GM12878 (cell line): ENCODE measurements at regions not wholly inside any gene's neighbourhood (a gene's known extent, or its start where the extent isn't known, plus 50 kb on each side); places are given as distances from the start of the nearest gene placed in this dataset.

Source experiments
- ATAC-seq: fragments of 200-7000 bp; cut with Tn5 transposase; 3 replicates; pipeline ENCODE4 v1.9.1; 2020; ENCODE audit warnings: mild to moderate bottlenecking, moderate library complexity
- BruUV-seq: library from RNA; stranded (reverse); fragments of 400-500 nt; replicated peaks from 2 replicates; lab custom pipeline; 2021; lab: Mats Ljungman, UMichigan
- CTCF ChIA-PET: fragments of 300-600 bp; sonication (Branson Sonifier 250); formaldehyde crosslinking; extraction: SDS; loops from one replicate; lab custom pipeline; 2021; ENCODE audit warnings: inconsistent platforms; lab: Yijun Ruan, JAX
- POLR2A ChIA-PET: fragments of 350-600 bp; formaldehyde crosslinking; extraction: SDS; loops from one replicate; lab custom pipeline; 2021; ENCODE audit warnings: inconsistent platforms; lab: Charles Lee
- RAD21 ChIA-PET: fragments of 300-600 bp; sonication (Branson Sonifier 250); formaldehyde crosslinking; loops from one replicate; lab custom pipeline; 2023; ENCODE audit warnings: antibody characterized with exemption; ENCODE audit not compliant: unreplicated experiment; lab: Charles Lee
- SMC1A ChIA-PET: fragments of 300-600 bp; sonication (Branson Sonifier 250); formaldehyde crosslinking; loops from one replicate; lab custom pipeline; 2023; ENCODE audit not compliant: unreplicated experiment, uncharacterized antibody; lab: Charles Lee
- DNase-seq: peaks from one replicate; pipeline ENCODE4 v3.0.0-alpha.2; 2011; ENCODE audit warnings: low read depth, low spot score
- FAIRE-seq: peaks from 3 replicates; lab custom pipeline; 2011; peaks lifted over from hg19 to GRCh38; lab: Jason Lieb, UNC
- H2AFZ ChIP-seq: 2 replicates; pipeline ENCODE4 v1.6.0; 2011; ENCODE audit warnings: low read depth, low read length, control low read depth; ENCODE audit not compliant: control insufficient read depth
- H3K27ac ChIP-seq: 2 replicates; pipeline ENCODE4 v1.5.1; 2011; ENCODE audit warnings: control low read depth; ENCODE audit not compliant: control insufficient read depth, insufficient read depth
- H3K27me3 ChIP-seq, 2 experiments: replicated peaks in 1 of 2; 2 replicates each; pipeline versions ENCODE4 v1.6.0 to v1.6.1; 2011; ENCODE audit warnings: low read length in 1 of 2; ENCODE audit not compliant: control insufficient read depth in 2 of 2, insufficient read depth in 2 of 2
- H3K36me3 ChIP-seq, 2 experiments: 2 replicates each; pipeline ENCODE4 v1.5.1; 2011; ENCODE audit warnings: low read length in 1 of 2; ENCODE audit not compliant: control insufficient read depth in 2 of 2, insufficient read depth in 2 of 2
- H3K4me1 ChIP-seq: 2 replicates; pipeline ENCODE4 v1.6.1; 2011; ENCODE audit warnings: mild to moderate bottlenecking, low read length, moderate library complexity, mixed read lengths; ENCODE audit not compliant: control insufficient read depth, insufficient read depth
- H3K4me2 ChIP-seq: 2 replicates; pipeline ENCODE4 v1.6.0; 2011; ENCODE audit warnings: control low read depth; ENCODE audit not compliant: control insufficient read depth, insufficient read depth
- H3K4me3 ChIP-seq: fragments of 200-600 bp; sonication (generic); 2 replicates; pipeline ENCODE4 v1.5.1; 2016
- H3K79me2 ChIP-seq: 2 replicates; pipeline ENCODE4 v1.6.0; 2011; ENCODE audit warnings: low read length; ENCODE audit not compliant: control insufficient read depth, insufficient read depth
- H3K9ac ChIP-seq: 2 replicates; pipeline ENCODE4 v1.8.0; 2011; ENCODE audit warnings: low read length, control low read depth, mixed read lengths; ENCODE audit not compliant: control insufficient read depth, insufficient read depth
- H3K9me3 ChIP-seq: replicated peaks from 3 replicates; pipeline ENCODE4 v1.5.1; 2011; ENCODE audit warnings: mild to moderate bottlenecking, low read length; ENCODE audit not compliant: control insufficient read depth, insufficient read depth
- H4K20me1 ChIP-seq: 2 replicates; pipeline ENCODE4 v1.6.0; 2011; ENCODE audit not compliant: control insufficient read depth, insufficient read depth
- BRCA1 ChIP-seq: IDR thresholded peaks from 2 replicates; pipeline ENCODE4 v1.6.1; 2011; ENCODE audit warnings: low read depth, low read length, improper control_type of control experiment
- IKZF1 ChIP-seq: fragments of 450-650 bp; conservative IDR thresholded peaks from 2 replicates; pipeline ENCODE4 v1.6.1; 2017; ENCODE audit warnings: antibody characterized with exemption, mild to moderate bottlenecking
- IRF4 ChIP-seq: IDR thresholded peaks from 2 replicates; pipeline ENCODE4 v1.6.1; 2011; ENCODE audit warnings: low read depth, low read length
- MXI1 ChIP-seq: fragments of 150-350 bp; IDR thresholded peaks from 2 replicates; pipeline ENCODE4 v1.6.1; 2011; ENCODE audit warnings: low read depth, mild to moderate bottlenecking, inconsistent platforms, low read length, improper control_type of control experiment
- MYB ChIP-seq: fragments of 150-350 bp; IDR thresholded peaks from 2 replicates; pipeline ENCODE4 v1.6.1; 2014; ENCODE audit warnings: mild to moderate bottlenecking, low read depth, low read length, borderline replicate concordance
- NFYA ChIP-seq: IDR thresholded peaks from 2 replicates; pipeline ENCODE4 v1.6.1; 2011; ENCODE audit warnings: low read depth, mild to moderate bottlenecking, low read length, improper control_type of control experiment, borderline replicate concordance
- PAX5 ChIP-seq: IDR thresholded peaks from 2 replicates; pipeline ENCODE4 v1.6.1; 2011; ENCODE audit warnings: low read depth, low read length, borderline replicate concordance
- POU2F2 ChIP-seq: IDR thresholded peaks from 3 replicates; pipeline ENCODE4 v1.6.1; 2011; ENCODE audit warnings: low read depth, mild to moderate bottlenecking, low read length, borderline replicate concordance
- STAT3 ChIP-seq: IDR thresholded peaks from 2 replicates; pipeline ENCODE4 v1.6.1; 2011; ENCODE audit warnings: low read depth, low read length, improper control_type of control experiment
- SUPT20H ChIP-seq: IDR thresholded peaks from 2 replicates; pipeline ENCODE4 v1.6.1; 2011; ENCODE audit warnings: low read depth, mild to moderate bottlenecking, low read length, moderate library complexity, borderline replicate concordance; ENCODE audit not compliant: control insufficient read depth
- WGBS: methylation state at CpG from one replicate; pipeline ENCODE4 v1.1.6; 2016; ENCODE audit warnings: low lambda C conversion rate; ENCODE audit not compliant: insufficient replicate concordance, insufficient coverage; ENCODE audit errors: missing lambda C conversion rate; 5-methylcytosine and 5-hydroxymethylcytosine counted together
- in situ Hi-C: fragments of 300-500 bp; cut with MboI; formaldehyde crosslinking; loops from 9 replicates; pipeline ENCODE4 v1.14.3; 2018; ENCODE audit warnings: mixed read lengths
- intact Hi-C: fragments of 100-400 bp; cut with micrococcal nuclease; formaldehyde crosslinking; loops from one replicate; pipeline ENCODE4 v1.14.2; 2022; ENCODE audit not compliant: unreplicated experiment
- TF ChIP-seq, protein P1 (sequence below): IDR thresholded peaks from 2 replicates; pipeline ENCODE4 v1.6.1; 2012; ENCODE audit warnings: improper control_type of control experiment, low read depth, low read length; ENCODE audit not compliant: insufficient replicate concordance
- TF ChIP-seq, protein P2 (sequence below): IDR thresholded peaks from 2 replicates; pipeline ENCODE4 v1.6.1; 2011; ENCODE audit warnings: borderline replicate concordance, low read depth, mild to moderate bottlenecking, moderate library complexity, low read length; ENCODE audit not compliant: insufficient read depth, poor library complexity, severe bottlenecking
- TF ChIP-seq, protein P3 (sequence below): fragments of 450-650 bp; IDR thresholded peaks from 2 replicates; pipeline ENCODE4 v1.6.1; 2018; ENCODE audit warnings: borderline replicate concordance, mild to moderate bottlenecking; ENCODE audit not compliant: partially characterized antibody
- TF ChIP-seq, protein P4 (sequence below): fragments of 150-350 bp; IDR thresholded peaks from 2 replicates; pipeline ENCODE4 v1.6.1; 2014; ENCODE audit warnings: mild to moderate bottlenecking, low read depth, low read length

DNA sequence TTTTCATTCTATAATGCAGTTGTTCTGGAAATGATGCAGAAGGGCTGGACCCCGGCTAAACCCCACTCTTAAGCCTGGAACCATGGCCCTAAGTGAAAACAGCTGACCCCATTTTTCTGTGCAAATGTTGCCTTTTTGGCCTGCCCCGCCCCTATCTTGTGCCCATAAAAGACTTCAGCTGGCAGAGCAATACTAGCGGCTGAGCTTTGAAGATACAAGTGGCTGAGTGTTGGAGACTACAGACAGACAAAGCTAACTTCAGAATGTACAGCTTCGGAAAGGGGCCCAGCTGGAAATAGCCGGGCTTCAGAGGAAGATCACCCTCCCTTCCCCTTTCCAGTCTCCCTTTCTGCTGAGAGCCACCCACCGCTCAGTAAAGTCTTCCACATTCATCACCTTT lies 258.6 kb upstream of the SPTLC3 start:
- Histone ChIP-seq H2AFZ (no peak overlapping the region), H3K36me3 (no peaks in the 10 kb centered on the region), H3K9me3 (no peaks in the 10 kb centered on the region), H3K4me1 (no peaks in the 10 kb centered on the region), H3K9ac (no peak overlapping the region), H3K4me3 (no peak overlapping the region), H3K27ac (no peak overlapping the region), H3K4me2 (no peak overlapping the region), H4K20me1 (no peaks in the 10 kb centered on the region), H3K27me3 (no peaks in the 10 kb centered on the region), H3K79me2 (no peaks in the 10 kb centered on the region)
- ChIA-PET POLR2A (no interaction called here), SMC1A (no interaction called here), CTCF (no interaction called here), RAD21 (no interaction called here)
- WGBS: 24% methylated on average over 6 of the region's 6 CpGs
- intact Hi-C loops: no loop called here
- no TSS peak for BruUV-seq
- DNase-seq (no peak), ATAC-seq (no peak), FAIRE-seq (no peak)
- in situ Hi-C loops: no loop called here
- TF ChIP-seq, protein P1, sequence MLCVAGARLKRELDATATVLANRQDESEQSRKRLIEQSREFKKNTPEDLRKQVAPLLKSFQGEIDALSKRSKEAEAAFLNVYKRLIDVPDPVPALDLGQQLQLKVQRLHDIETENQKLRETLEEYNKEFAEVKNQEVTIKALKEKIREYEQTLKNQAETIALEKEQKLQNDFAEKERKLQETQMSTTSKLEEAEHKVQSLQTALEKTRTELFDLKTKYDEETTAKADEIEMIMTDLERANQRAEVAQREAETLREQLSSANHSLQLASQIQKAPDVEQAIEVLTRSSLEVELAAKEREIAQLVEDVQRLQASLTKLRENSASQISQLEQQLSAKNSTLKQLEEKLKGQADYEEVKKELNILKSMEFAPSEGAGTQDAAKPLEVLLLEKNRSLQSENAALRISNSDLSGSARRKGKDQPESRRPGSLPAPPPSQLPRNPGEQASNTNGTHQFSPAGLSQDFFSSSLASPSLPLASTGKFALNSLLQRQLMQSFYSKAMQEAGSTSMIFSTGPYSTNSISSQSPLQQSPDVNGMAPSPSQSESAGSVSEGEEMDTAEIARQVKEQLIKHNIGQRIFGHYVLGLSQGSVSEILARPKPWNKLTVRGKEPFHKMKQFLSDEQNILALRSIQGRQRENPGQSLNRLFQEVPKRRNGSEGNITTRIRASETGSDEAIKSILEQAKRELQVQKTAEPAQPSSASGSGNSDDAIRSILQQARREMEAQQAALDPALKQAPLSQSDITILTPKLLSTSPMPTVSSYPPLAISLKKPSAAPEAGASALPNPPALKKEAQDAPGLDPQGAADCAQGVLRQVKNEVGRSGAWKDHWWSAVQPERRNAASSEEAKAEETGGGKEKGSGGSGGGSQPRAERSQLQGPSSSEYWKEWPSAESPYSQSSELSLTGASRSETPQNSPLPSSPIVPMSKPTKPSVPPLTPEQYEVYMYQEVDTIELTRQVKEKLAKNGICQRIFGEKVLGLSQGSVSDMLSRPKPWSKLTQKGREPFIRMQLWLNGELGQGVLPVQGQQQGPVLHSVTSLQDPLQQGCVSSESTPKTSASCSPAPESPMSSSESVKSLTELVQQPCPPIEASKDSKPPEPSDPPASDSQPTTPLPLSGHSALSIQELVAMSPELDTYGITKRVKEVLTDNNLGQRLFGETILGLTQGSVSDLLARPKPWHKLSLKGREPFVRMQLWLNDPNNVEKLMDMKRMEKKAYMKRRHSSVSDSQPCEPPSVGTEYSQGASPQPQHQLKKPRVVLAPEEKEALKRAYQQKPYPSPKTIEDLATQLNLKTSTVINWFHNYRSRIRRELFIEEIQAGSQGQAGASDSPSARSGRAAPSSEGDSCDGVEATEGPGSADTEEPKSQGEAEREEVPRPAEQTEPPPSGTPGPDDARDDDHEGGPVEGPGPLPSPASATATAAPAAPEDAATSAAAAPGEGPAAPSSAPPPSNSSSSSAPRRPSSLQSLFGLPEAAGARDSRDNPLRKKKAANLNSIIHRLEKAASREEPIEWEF: no peak
- TF ChIP-seq, protein P2, sequence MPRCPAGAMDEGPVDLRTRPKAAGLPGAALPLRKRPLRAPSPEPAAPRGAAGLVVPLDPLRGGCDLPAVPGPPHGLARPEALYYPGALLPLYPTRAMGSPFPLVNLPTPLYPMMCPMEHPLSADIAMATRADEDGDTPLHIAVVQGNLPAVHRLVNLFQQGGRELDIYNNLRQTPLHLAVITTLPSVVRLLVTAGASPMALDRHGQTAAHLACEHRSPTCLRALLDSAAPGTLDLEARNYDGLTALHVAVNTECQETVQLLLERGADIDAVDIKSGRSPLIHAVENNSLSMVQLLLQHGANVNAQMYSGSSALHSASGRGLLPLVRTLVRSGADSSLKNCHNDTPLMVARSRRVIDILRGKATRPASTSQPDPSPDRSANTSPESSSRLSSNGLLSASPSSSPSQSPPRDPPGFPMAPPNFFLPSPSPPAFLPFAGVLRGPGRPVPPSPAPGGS: no peak
- TF ChIP-seq IKZF1 (no peak), SUPT20H (no peak), BRCA1 (no peak), PAX5 (no peak), IRF4 (no peak), NFYA (no peak), MYB (no peak), STAT3 (no peak), POU2F2 (no peak), MXI1 (no peak)
- TF ChIP-seq, protein P3, sequence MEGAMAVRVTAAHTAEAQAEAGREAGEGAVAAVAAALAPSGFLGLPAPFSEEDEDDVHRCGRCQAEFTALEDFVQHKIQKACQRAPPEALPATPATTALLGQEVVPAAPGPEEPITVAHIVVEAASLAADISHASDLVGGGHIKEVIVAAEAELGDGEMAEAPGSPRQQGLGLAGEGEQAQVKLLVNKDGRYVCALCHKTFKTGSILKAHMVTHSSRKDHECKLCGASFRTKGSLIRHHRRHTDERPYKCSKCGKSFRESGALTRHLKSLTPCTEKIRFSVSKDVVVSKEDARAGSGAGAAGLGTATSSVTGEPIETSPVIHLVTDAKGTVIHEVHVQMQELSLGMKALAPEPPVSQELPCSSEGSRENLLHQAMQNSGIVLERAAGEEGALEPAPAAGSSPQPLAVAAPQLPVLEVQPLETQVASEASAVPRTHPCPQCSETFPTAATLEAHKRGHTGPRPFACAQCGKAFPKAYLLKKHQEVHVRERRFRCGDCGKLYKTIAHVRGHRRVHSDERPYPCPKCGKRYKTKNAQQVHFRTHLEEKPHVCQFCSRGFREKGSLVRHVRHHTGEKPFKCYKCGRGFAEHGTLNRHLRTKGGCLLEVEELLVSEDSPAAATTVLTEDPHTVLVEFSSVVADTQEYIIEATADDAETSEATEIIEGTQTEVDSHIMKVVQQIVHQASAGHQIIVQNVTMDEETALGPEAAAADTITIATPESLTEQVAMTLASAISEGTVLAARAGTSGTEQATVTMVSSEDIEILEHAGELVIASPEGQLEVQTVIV: no peak
- TF ChIP-seq, protein P4, sequence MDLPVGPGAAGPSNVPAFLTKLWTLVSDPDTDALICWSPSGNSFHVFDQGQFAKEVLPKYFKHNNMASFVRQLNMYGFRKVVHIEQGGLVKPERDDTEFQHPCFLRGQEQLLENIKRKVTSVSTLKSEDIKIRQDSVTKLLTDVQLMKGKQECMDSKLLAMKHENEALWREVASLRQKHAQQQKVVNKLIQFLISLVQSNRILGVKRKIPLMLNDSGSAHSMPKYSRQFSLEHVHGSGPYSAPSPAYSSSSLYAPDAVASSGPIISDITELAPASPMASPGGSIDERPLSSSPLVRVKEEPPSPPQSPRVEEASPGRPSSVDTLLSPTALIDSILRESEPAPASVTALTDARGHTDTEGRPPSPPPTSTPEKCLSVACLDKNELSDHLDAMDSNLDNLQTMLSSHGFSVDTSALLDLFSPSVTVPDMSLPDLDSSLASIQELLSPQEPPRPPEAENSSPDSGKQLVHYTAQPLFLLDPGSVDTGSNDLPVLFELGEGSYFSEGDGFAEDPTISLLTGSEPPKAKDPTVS: no peak
